HUES64 (cell line): ENCODE measurements at regions not wholly inside any gene's neighbourhood (a gene's known extent, or its start where the extent isn't known, plus 50 kb on each side); places are given as distances from the start of the nearest gene placed in this dataset.

ENCODE experiments used
- H3K27ac ChIP-seq: 2 replicates; pipeline ENCODE4 v1.7.0; 2013; ENCODE audit warnings: low read depth, low read length, inconsistent platforms
- H3K27me3 ChIP-seq: 2 replicates; pipeline ENCODE4 v1.6.1; 2013; ENCODE audit warnings: mild to moderate bottlenecking, low read length; ENCODE audit not compliant: insufficient read depth
- H3K36me3 ChIP-seq: 2 replicates; pipeline ENCODE4 v1.6.1; 2013; ENCODE audit warnings: mild to moderate bottlenecking, low read length; ENCODE audit not compliant: insufficient read depth
- H3K4me1 ChIP-seq: 2 replicates; pipeline ENCODE4 v1.6.1; 2013; ENCODE audit warnings: mild to moderate bottlenecking, low read length, moderate library complexity; ENCODE audit not compliant: insufficient read depth
- H3K4me3 ChIP-seq: 2 replicates; pipeline ENCODE4 v1.5.1; 2013; ENCODE audit warnings: mild to moderate bottlenecking, low read length, moderate library complexity
- H3K9ac ChIP-seq: 2 replicates; pipeline ENCODE4 v1.6.1; 2013; ENCODE audit warnings: mild to moderate bottlenecking, low read depth, low read length
- H3K9me3 ChIP-seq: 2 replicates; pipeline ENCODE4 v1.6.1; 2013; ENCODE audit warnings: low read depth, low read length; ENCODE audit not compliant: insufficient read depth
- WGBS: fragments of 150-250, 120-280 bp; methylation state at CpG from one replicate; pipeline ENCODE4 v1.1.7; 2013; ENCODE audit warnings: missing lambda C conversion rate; 5-methylcytosine and 5-hydroxymethylcytosine counted together

GRCh38 chr4:4680243-4680642 is 138.4 kb upstream of the STX18 start:
- Histone ChIP-seq H3K4me3 (no peak overlapping the region), H3K9me3 (no peaks in the 10 kb centered on the region), H3K36me3 (no peaks in the 10 kb centered on the region), H3K9ac (no peak overlapping the region), H3K27me3 (peaks cover 21% of the 10 kb centered on the region), H3K4me1 (peaks cover 9% of the 10 kb centered on the region; the same call in 1 of the 2 replicates), H3K27ac (no peak overlapping the region)
- WGBS, result 93% methylated on average over 4 of the region's 4 CpGs

- Histone ChIP-seq H3K36me3 (no peaks in the 10 kb centered on the region), H3K9me3 (no peaks in the 10 kb centered on the region), H3K4me3 (0 out of 2 replicates have a peak overlapping the region, but pooled peaks have one; percentile 1), H3K27me3 (peaks cover 21% of the 10 kb centered on the region), H3K4me1 (peaks cover 9% of the 10 kb centered on the region; the same call in 1 of the 2 replicates), H3K9ac (no peak overlapping the region), H3K27ac (no peak overlapping the region)
- 21% methylated on average over 21 of the region's 23 CpGs for WGBS
These were observed 136.0 kb upstream of the STX18 start for GRCh38 chr4:4677556-4678522.

GRCh38 chr4:4675641-4676040 is 133.8 kb upstream of the STX18 start:
- Histone ChIP-seq H3K36me3 (no peaks in the 10 kb centered on the region), H3K4me1 (peaks cover 17% of the 10 kb centered on the region), H3K27ac (no peak overlapping the region)

GRCh38 chr4:4675051-4675581 is 133.3 kb upstream of the STX18 start:
- no peaks in the 10 kb centered on the region for H3K9me3 ChIP-seq
- H3K27ac ChIP-seq, result no peak overlapping the region
- H3K27me3 ChIP-seq, result peaks cover 21% of the 10 kb centered on the region
- H3K36me3 ChIP-seq, result no peaks in the 10 kb centered on the region
- H3K4me3 ChIP-seq, result no peak overlapping the region
- no peak overlapping the region for H3K9ac ChIP-seq
- 87% methylated on average over 3 of the region's 3 CpGs for WGBS
- H3K4me1 ChIP-seq, result peaks cover 17% of the 10 kb centered on the region

More at GRCh38 chr4:4675641-4676040, 133.8 kb upstream of the STX18 start:
- no peaks in the 10 kb centered on the region for H3K9me3 ChIP-seq
- no peak overlapping the region for H3K4me3 ChIP-seq
- H3K27me3 ChIP-seq, result peaks cover 21% of the 10 kb centered on the region
- H3K9ac ChIP-seq, result no peak overlapping the region

- Histone ChIP-seq H3K27ac (no peak overlapping the region), H3K9ac (no peak overlapping the region), H3K4me1 (peaks cover 29% of the 10 kb centered on the region), H3K9me3 (no peaks in the 10 kb centered on the region), H3K36me3 (no peaks in the 10 kb centered on the region), H3K27me3 (peaks cover 20% of the 10 kb centered on the region), H3K4me3 (no peak overlapping the region)
- WGBS, result 53% methylated on average over 19 of the region's 19 CpGs
These were observed 131.2 kb upstream of the STX18 start for GRCh38 chr4:4673070-4673469.

- Histone ChIP-seq H3K4me3 (no peak overlapping the region), H3K9me3 (no peaks in the 10 kb centered on the region), H3K4me1 (peaks cover 28% of the 10 kb centered on the region), H3K27ac (no peak overlapping the region), H3K9ac (no peak overlapping the region), H3K27me3 (peaks cover 14% of the 10 kb centered on the region; the same call in 1 of the 2 replicates), H3K36me3 (no peaks in the 10 kb centered on the region)
- WGBS, result 95% methylated on average over 8 of the region's 8 CpGs
These were observed 130.6 kb upstream of the STX18 start for GRCh38 chr4:4672402-4672801.

GRCh38 chr4:4671774-4672349 is 130.0 kb upstream of the STX18 start:
- Histone ChIP-seq H3K4me3 (no peak overlapping the region), H3K36me3 (no peaks in the 10 kb centered on the region), H3K27ac (no peak overlapping the region), H3K27me3 (peaks cover 8% of the 10 kb centered on the region; the same call in 1 of the 2 replicates), H3K4me1 (peaks cover 32% of the 10 kb centered on the region), H3K9me3 (no peaks in the 10 kb centered on the region), H3K9ac (no peak overlapping the region)
- 66% methylated on average over 5 of the region's 5 CpGs for WGBS

GRCh38 chr4:4670869-4671268 is 129.0 kb upstream of the STX18 start:
- WGBS, result 66% methylated on average over 5 of the region's 5 CpGs
- H3K36me3 ChIP-seq, result no peaks in the 10 kb centered on the region
- no peaks in the 10 kb centered on the region for H3K9me3 ChIP-seq
- 0 out of 2 replicates have a peak overlapping the region, but pooled peaks have one; percentile 28 for H3K27ac ChIP-seq
- no peak overlapping the region for H3K4me3 ChIP-seq
- peaks cover 42% of the 10 kb centered on the region for H3K4me1 ChIP-seq
- no peak overlapping the region for H3K9ac ChIP-seq
- no peaks in the 10 kb centered on the region; the same call in 1 of the 2 replicates for H3K27me3 ChIP-seq

- Histone ChIP-seq H3K9ac (no peak overlapping the region), H3K4me3 (peak overlapping the region; percentile 49; the same call in 1 of the 2 replicates), H3K27ac (peak overlapping the region; percentile 96), H3K4me1 (peaks cover 50% of the 10 kb centered on the region), H3K27me3 (no peaks in the 10 kb centered on the region), H3K36me3 (no peaks in the 10 kb centered on the region), H3K9me3 (no peaks in the 10 kb centered on the region)
- 58% methylated on average over 15 of the region's 15 CpGs for WGBS
These were observed 126.7 kb upstream of the STX18 start for GRCh38 chr4:4668355-4669210.

GRCh38 chr4:4667622-4668081 is 125.8 kb upstream of the STX18 start:
- Histone ChIP-seq H3K27ac (peak overlapping the region; percentile 96), H3K9me3 (no peaks in the 10 kb centered on the region), H3K27me3 (no peaks in the 10 kb centered on the region), H3K4me1 (peaks cover 49% of the 10 kb centered on the region), H3K9ac (peak overlapping the region; percentile 66), H3K4me3 (peak overlapping the region; percentile 49), H3K36me3 (no peaks in the 10 kb centered on the region)
- 2% methylated on average over 14 of the region's 14 CpGs for WGBS
